ENCODE measurements at regions not wholly inside any gene's neighbourhood (a gene's known extent, or its start where the extent isn't known, plus 50 kb on each side); places are given as distances from the start of the nearest gene placed in this dataset.

- Histone ChIP-seq H3K36me3 (no peaks in the 10 kb centered on the region), H3K27me3 (no peaks in the 10 kb centered on the region), H3K27ac (no peak overlapping the region), H3K4me3 (no peak overlapping the region), H3K9me3 (no peaks in the 10 kb centered on the region), H3K4me1 (peaks cover 0 to 14% of the 10 kb centered on the region in 2 donors)
- intact Hi-C loops (cut with DNase I; ENCODE audit: low total_unique reads): loop anchor here (10.0 kb wide), 1 partner anchor 1617 kb away; no protein-coding TSS in a partner anchor
- no peak for DNase-seq (ENCODE audit: low spot score in 2 of 2)
- TF ChIP-seq CTCF (IDR thresholded peaks at IDR 0.05): no peak
- no peak for TF ChIP-seq POLR2A (IDR thresholded peaks at IDR 0.05)
- TF ChIP-seq POLR2AphosphoS5 (IDR thresholded peaks at IDR 0.05): no peak
Measured at GRCh38 chr4:38381788-38382187, 282.2 kb upstream of the KLF3 start.

GRCh38 chr4:38382520-38382919, 281.5 kb upstream of the KLF3 start:
- TF ChIP-seq POLR2A (IDR thresholded peaks at IDR 0.05) (no peak), POLR2AphosphoS5 (IDR thresholded peaks at IDR 0.05) (no peak), CTCF (IDR thresholded peaks at IDR 0.05) (no peak)
- H3K36me3 ChIP-seq: no peaks in the 10 kb centered on the region
- H3K9me3 ChIP-seq: no peaks in the 10 kb centered on the region
- DNase-seq (ENCODE audit: low spot score in 2 of 2): no peak
- H3K4me1 ChIP-seq: peaks cover 0 to 17% of the 10 kb centered on the region in 2 donors
- H3K27ac ChIP-seq: no peak overlapping the region
- intact Hi-C loops (cut with DNase I; ENCODE audit: low total_unique reads): loop anchor here (10.0 kb wide), 1 partner anchor 1618 kb away; no protein-coding TSS in a partner anchor
- no peak overlapping the region for H3K4me3 ChIP-seq
- H3K27me3 ChIP-seq: no peaks in the 10 kb centered on the region

GRCh38 chr4:38383646-38384121, 280.3 kb upstream of the KLF3 start:
- H3K27ac ChIP-seq: no peak overlapping the region
- intact Hi-C loops (cut with DNase I; ENCODE audit: low total_unique reads): loop anchor here (10.0 kb wide), 1 partner anchor 1619 kb away; no protein-coding TSS in a partner anchor
- no peak for DNase-seq (ENCODE audit: low spot score in 2 of 2)

GRCh38 chr4:38385093-38386004, 278.6 kb upstream of the KLF3 start:
- H3K27me3 ChIP-seq: no peaks in the 10 kb centered on the region
- TF ChIP-seq POLR2A (IDR thresholded peaks at IDR 0.05) (no peak), CTCF (IDR thresholded peaks at IDR 0.05) (no peak), POLR2AphosphoS5 (IDR thresholded peaks at IDR 0.05) (no peak)
- H3K4me3 ChIP-seq: no peak overlapping the region
- no peaks in the 10 kb centered on the region for H3K9me3 ChIP-seq
- H3K4me1 ChIP-seq: peaks cover 0 to 20% of the 10 kb centered on the region in 2 donors
- intact Hi-C loops (cut with DNase I; ENCODE audit: low total_unique reads): loop anchor here (5.0 to 10.0 kb wide), 2 partner anchors 437 to 1621 kb away; no protein-coding TSS in a partner anchor
- no peak overlapping the region for H3K27ac ChIP-seq
- no peak for DNase-seq (ENCODE audit: low spot score in 2 of 2)
- H3K36me3 ChIP-seq: no peaks in the 10 kb centered on the region

More at GRCh38 chr4:38383646-38384121, 280.3 kb upstream of the KLF3 start:
- Histone ChIP-seq H3K36me3 (no peaks in the 10 kb centered on the region), H3K9me3 (no peaks in the 10 kb centered on the region), H3K4me1 (peaks cover 0 to 20% of the 10 kb centered on the region in 2 donors), H3K4me3 (no peak overlapping the region), H3K27me3 (no peaks in the 10 kb centered on the region)
- no peak for TF ChIP-seq POLR2A (IDR thresholded peaks at IDR 0.05)
- no peak for TF ChIP-seq POLR2AphosphoS5 (IDR thresholded peaks at IDR 0.05)
- no peak for TF ChIP-seq CTCF (IDR thresholded peaks at IDR 0.05)

Measured in breast epithelium (tissue), 4 donors.